ENCODE measurements at regions not wholly inside any gene's neighbourhood (a gene's known extent, or its start where the extent isn't known, plus 50 kb on each side); places are given as distances from the start of the nearest gene placed in this dataset.
"Not testable (repeated sequence)": the region's sequence is repeated elsewhere in the genome, so short reads cannot be mapped to it uniquely, and the experiment has no call there.

DNA sequence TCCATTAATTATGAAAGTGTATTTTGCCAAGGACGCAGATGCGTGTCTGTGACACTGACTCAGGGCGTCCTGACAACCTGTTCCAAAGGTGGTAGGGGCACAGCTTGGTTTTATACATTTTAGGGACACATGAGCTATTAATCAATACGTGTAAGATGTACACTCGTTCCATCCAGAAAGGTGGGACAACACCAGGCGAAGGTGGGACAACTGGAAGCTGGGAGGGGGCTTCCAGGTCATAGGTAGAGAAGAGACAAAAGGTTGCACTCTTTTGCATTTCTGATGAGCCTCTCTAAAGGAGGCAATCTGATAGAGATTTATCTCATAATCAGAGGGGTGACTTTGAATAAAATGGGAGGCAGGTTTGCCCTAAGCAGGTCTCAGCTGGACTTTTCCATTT lies 82.7 kb upstream of the ZNF746 start:
- 97 to 99% (median 98%) methylated on average over 6 of the region's 6 CpGs for WGBS, 5 donors
- TF ChIP-seq POLR2A (IDR thresholded peaks at IDR 0.05) (no peak), POLR2AphosphoS5 (IDR thresholded peaks at IDR 0.05) (no peak)
- TF ChIP-seq, protein P1, sequence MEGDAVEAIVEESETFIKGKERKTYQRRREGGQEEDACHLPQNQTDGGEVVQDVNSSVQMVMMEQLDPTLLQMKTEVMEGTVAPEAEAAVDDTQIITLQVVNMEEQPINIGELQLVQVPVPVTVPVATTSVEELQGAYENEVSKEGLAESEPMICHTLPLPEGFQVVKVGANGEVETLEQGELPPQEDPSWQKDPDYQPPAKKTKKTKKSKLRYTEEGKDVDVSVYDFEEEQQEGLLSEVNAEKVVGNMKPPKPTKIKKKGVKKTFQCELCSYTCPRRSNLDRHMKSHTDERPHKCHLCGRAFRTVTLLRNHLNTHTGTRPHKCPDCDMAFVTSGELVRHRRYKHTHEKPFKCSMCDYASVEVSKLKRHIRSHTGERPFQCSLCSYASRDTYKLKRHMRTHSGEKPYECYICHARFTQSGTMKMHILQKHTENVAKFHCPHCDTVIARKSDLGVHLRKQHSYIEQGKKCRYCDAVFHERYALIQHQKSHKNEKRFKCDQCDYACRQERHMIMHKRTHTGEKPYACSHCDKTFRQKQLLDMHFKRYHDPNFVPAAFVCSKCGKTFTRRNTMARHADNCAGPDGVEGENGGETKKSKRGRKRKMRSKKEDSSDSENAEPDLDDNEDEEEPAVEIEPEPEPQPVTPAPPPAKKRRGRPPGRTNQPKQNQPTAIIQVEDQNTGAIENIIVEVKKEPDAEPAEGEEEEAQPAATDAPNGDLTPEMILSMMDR (IDR thresholded peaks at IDR 0.05 in 8 of 11, conservative IDR thresholded peaks at IDR 0.05 in 3 of 11), result no peak

DNA sequence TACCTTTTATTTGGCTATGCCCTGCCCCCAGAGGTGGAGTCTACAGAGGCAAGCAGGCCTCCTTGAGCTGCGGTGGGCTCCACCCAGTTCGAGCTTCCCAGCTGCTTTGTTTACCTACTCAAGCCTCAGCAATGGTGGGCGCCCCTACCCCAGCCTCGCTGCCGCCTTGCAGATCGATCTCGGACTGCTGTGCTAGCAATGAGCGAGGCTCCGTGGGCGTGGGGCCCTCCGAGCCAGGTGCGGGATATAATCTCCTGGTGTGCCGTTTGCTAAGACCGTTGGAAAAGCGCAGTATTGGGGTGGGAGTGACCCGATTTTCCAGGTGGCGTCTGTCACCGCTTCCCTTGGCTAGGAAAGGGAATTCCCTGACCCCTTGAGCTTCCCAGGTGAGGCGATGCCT lies 81.8 kb upstream of the ZNF746 start:
- H3K4me3 ChIP-seq; intact Hi-C loops (cut with DNase I; ENCODE audit: low total_unique reads); H3K27ac ChIP-seq; H3K4me1 ChIP-seq; DNase-seq; H3K27me3 ChIP-seq (replicated peaks in 1 of 7): not testable (repeated sequence)
- 96 to 99% (median 98%) methylated on average over 17 to 19 of the region's 19 CpGs for WGBS, 5 donors
- Histone ChIP-seq H3K36me3 (peaks cover 0 to 58% (median 13%) of the 10 kb centered on the region in 6 donors), H3K9me3 (peaks cover 0 to 66% (median 31%) of the 10 kb centered on the region in 8 donors)

More for the DNA sequence above, 82.7 kb upstream of the ZNF746 start:
- H3K36me3 ChIP-seq, result peaks cover 0 to 68% (median 17%) of the 10 kb centered on the region in 6 donors
- H3K4me1 ChIP-seq, result no peaks in the 10 kb centered on the region
- no peaks in the 10 kb centered on the region for H3K27me3 ChIP-seq (replicated peaks in 1 of 7)
- peaks cover 0 to 59% (median 21%) of the 10 kb centered on the region in 8 donors for H3K9me3 ChIP-seq
- intact Hi-C loops (cut with DNase I; ENCODE audit: low total_unique reads), result no loop called here
- no peak overlapping the region for H3K27ac ChIP-seq
- no peak overlapping the region for H3K4me3 ChIP-seq
- DNase-seq, result no peak

DNA sequence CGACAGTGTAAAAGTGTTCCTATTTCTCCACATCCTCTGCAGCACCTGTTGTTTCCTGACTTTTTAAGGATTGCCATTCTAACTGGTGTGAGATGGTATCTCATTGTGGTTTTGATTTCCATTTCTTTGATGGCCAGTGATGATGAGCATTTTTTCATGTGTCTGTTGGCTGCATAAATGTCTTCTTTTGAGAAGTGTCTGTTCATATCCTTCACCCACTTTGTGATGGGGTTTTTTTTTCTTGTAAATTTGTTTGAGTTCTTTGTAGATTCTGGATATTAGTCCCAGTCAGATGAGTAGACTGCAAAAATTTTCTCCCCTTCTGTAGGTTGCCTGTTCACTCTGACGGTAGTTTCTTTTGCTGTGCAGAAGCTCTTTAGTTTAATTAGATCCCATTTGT lies 76.8 kb upstream of the ZNF746 start:
- intact Hi-C loops (cut with DNase I; ENCODE audit: low total_unique reads); H3K27ac ChIP-seq; H3K4me3 ChIP-seq; DNase-seq; H3K27me3 ChIP-seq (replicated peaks in 1 of 7); H3K4me1 ChIP-seq: not testable (repeated sequence)
- 64 to 97% (median 91%) methylated on average over 2 of the region's 2 CpGs for WGBS, 5 donors
- peaks cover 6 to 92% (median 60%) of the 10 kb centered on the region in 8 donors for H3K9me3 ChIP-seq
- peaks cover 0 to 24% (median 3%) of the 10 kb centered on the region in 6 donors for H3K36me3 ChIP-seq

DNA sequence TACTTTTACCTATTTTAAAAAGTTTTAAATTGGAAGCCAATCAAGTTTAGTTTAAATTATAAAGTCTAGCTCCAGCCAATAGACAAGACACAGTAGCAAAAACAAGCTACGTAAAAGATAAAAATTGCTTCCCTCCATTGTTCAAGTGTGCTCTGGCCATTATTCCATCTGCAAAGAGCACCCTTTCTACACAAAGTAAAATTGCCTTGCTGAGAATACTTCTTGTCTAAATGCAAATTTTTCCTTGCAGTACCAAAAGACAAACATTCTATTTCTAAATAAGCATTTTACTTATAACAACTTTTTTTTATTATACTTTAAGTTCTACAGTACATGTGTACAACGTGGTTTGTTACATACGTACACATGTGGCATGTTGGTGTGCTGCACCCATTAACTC lies 75.9 kb upstream of the ZNF746 start:
- 80 to 99% (median 95%) methylated on average over 3 of the region's 3 CpGs for WGBS, 5 donors

DNA sequence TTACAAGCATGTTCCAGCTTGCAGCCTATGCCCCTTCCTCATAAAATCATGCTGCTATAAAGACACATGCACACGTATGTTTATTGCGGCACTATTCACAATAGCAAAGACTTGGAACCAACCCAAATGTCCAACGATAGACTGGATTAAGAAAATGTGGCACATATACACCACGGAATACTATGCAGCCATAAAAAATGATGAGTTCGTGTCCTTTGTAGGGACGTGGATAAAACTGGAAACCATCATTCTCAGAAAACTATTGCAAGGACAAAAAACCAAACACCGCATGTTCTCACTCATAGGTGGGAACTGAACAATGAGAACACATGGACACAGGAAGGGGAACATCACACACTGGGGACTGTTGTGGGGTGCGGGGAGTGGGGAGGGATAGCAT lies 75.3 kb upstream of the ZNF746 start:
- H3K27me3 ChIP-seq (replicated peaks in 1 of 7); H3K27ac ChIP-seq; DNase-seq; H3K4me1 ChIP-seq; intact Hi-C loops (cut with DNase I; ENCODE audit: low total_unique reads); H3K4me3 ChIP-seq: not testable (repeated sequence)
- WGBS, 5 donors, result 95 to 98% (median 96%) methylated on average over 8 of the region's 8 CpGs
- H3K9me3 ChIP-seq, result peaks cover 6 to 93% (median 68%) of the 10 kb centered on the region in 8 donors
- peaks cover 0 to 28% (median 2%) of the 10 kb centered on the region in 6 donors for H3K36me3 ChIP-seq

More for the DNA sequence above, 75.9 kb upstream of the ZNF746 start:
- Histone ChIP-seq H3K4me3 (no peak overlapping the region), H3K27me3 (replicated peaks in 1 of 7) (no peaks in the 10 kb centered on the region), H3K27ac (no peak overlapping the region), H3K36me3 (peaks cover 0 to 23% (median 0%) of the 10 kb centered on the region in 6 donors), H3K4me1 (peaks cover 0 to 10% (median 0%) of the 10 kb centered on the region in 6 donors), H3K9me3 (peaks cover 6 to 92% (median 63%) of the 10 kb centered on the region in 8 donors)
- intact Hi-C loops (cut with DNase I; ENCODE audit: low total_unique reads), result no loop called here
- DNase-seq, result no peak
- TF ChIP-seq POLR2AphosphoS5 (IDR thresholded peaks at IDR 0.05) (no peak), POLR2A (IDR thresholded peaks at IDR 0.05) (no peak)
- TF ChIP-seq, protein P1 (IDR thresholded peaks at IDR 0.05 in 8 of 11, conservative IDR thresholded peaks at IDR 0.05 in 3 of 11), result no peak

DNA sequence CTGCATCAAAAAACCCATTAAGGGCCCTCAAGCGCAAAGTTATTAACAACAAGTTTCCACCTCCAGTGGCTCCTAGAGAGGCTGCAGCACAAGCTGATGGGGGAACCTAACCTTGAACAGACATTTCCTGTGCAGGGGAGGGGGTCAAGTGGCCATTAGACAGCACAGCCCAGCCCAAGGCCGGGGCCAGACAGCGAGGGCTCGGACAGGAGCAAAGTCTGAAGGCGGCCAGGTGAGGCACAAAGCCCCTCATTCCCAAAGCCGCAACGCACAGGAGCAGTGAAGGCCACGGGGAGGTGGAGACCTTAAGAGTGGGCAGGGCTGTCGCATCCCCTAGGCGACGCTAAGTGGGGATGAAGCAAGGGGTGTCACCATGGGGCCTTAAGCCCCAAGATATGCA lies 73.2 kb upstream of the ZNF746 start:
- Histone ChIP-seq H3K27me3 (replicated peaks in 1 of 7) (no peaks in the 10 kb centered on the region), H3K27ac (no peak overlapping the region), H3K4me3 (no peak overlapping the region), H3K9me3 (peaks cover 6 to 78% (median 69%) of the 10 kb centered on the region in 8 donors), H3K4me1 (peaks cover 0 to 10% (median 0%) of the 10 kb centered on the region in 6 donors), H3K36me3 (peaks cover 0 to 49% (median 4%) of the 10 kb centered on the region in 6 donors)
- intact Hi-C loops (cut with DNase I; ENCODE audit: low total_unique reads), result no loop called here
- DNase-seq, result no peak
- TF ChIP-seq, protein P1 (IDR thresholded peaks at IDR 0.05 in 8 of 11, conservative IDR thresholded peaks at IDR 0.05 in 3 of 11), result no peak
- peak in 2 of 3 donors; percentile 14 to 30 for TF ChIP-seq POLR2AphosphoS5 (IDR thresholded peaks at IDR 0.05)
- no peak for TF ChIP-seq POLR2A (IDR thresholded peaks at IDR 0.05)
- WGBS, 5 donors, result 73 to 88% (median 84%) methylated on average over 11 of the region's 11 CpGs

All from spleen (tissue), 11 donors.